Adrenal gland (tissue), 5 donors: ENCODE measurements at regions not wholly inside any gene's neighbourhood (a gene's known extent, or its start where the extent isn't known, plus 50 kb on each side); places are given as distances from the start of the nearest gene placed in this dataset.
"Not testable (repeated sequence)": the region's sequence is repeated elsewhere in the genome, so short reads cannot be mapped to it uniquely, and the experiment has no call there.

Experiments used
- CTCF ChIP-seq, 6 experiments: fragments of 450-650 bp in 4 of 6; fragments of 200-600 bp in 2 of 6; sonication (generic) in 1 of 6; IDR thresholded peaks; 1 replicate in 5 of 6; 2 replicates in 1 of 6; pipeline versions ENCODE4 v1.5.1 to v1.8.0; 2016 to 2021; ENCODE audit warnings: antibody characterized with exemption in 6 of 6, mild to moderate bottlenecking in 2 of 6, moderate library complexity in 1 of 6
- POLR2A ChIP-seq, 2 donors: fragments of 450-650 bp; IDR thresholded peaks; one replicate each; pipeline ENCODE4 v1.6.1; 2017; ENCODE audit warnings: antibody characterized with exemption in 2 of 2, mild to moderate bottlenecking in 2 of 2, moderate library complexity in 1 of 2
- donor health status: DM: no; HTN: no; CAD: no.

- peak in 2 of 6 experiments; percentile 16 to 28 for TF ChIP-seq CTCF (IDR thresholded peaks at IDR 0.05)
- not testable (repeated sequence) for TF ChIP-seq POLR2A (IDR thresholded peaks at IDR 0.05)
These were observed 461.5 kb downstream of the TP53TG3F start for GRCh38 chr16:33920761-33921545.
